ENCODE measurements at regions not wholly inside any gene's neighbourhood (a gene's known extent, or its start where the extent isn't known, plus 50 kb on each side); places are given as distances from the start of the nearest gene placed in this dataset.

DNA sequence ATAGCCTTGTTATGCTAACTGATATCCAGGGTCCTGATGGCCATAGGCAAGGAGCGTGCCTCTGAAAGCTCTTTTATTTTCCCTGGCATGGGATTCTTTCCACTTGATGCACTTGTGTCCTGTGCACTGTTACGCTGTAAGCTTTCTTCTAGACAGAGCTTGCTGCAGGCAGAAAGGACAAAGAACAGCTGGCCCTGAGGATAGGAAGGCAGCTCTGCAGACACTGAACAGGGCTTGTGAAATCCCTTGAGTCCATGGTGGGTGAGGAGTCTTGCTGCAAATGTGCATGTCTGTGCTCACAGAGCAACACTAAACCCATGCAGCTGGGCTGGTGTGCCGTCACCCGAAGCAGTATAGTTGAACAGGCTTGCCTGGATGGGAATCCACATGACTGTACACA is 126.6 kb downstream of the AKAP11 start:
- TF ChIP-seq, protein P1, sequence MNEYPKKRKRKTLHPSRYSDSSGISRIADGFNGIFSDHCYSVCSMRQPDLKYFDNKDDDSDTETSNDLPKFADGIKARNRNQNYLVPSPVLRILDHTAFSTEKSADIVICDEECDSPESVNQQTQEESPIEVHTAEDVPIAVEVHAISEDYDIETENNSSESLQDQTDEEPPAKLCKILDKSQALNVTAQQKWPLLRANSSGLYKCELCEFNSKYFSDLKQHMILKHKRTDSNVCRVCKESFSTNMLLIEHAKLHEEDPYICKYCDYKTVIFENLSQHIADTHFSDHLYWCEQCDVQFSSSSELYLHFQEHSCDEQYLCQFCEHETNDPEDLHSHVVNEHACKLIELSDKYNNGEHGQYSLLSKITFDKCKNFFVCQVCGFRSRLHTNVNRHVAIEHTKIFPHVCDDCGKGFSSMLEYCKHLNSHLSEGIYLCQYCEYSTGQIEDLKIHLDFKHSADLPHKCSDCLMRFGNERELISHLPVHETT (tag by site-specific recombination; IDR thresholded peaks at IDR 0.05) = no peak
- TF ChIP-seq ZNF335 (tag by site-specific recombination; conservative IDR thresholded peaks at IDR 0.05) (no peak), ZNF585B (tag by site-specific recombination; IDR thresholded peaks at IDR 0.05) (no peak), ZNF76 (tag by site-specific recombination; IDR thresholded peaks at IDR 0.05; ENCODE audit: borderline replicate concordance, low read depth) (no peak)
- TF ChIP-seq, protein P2, sequence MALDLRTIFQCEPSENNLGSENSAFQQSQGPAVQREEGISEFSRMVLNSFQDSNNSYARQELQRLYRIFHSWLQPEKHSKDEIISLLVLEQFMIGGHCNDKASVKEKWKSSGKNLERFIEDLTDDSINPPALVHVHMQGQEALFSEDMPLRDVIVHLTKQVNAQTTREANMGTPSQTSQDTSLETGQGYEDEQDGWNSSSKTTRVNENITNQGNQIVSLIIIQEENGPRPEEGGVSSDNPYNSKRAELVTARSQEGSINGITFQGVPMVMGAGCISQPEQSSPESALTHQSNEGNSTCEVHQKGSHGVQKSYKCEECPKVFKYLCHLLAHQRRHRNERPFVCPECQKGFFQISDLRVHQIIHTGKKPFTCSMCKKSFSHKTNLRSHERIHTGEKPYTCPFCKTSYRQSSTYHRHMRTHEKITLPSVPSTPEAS (tag by site-specific recombination; IDR thresholded peaks at IDR 0.05) = no peak
- TF ChIP-seq, protein P3, sequence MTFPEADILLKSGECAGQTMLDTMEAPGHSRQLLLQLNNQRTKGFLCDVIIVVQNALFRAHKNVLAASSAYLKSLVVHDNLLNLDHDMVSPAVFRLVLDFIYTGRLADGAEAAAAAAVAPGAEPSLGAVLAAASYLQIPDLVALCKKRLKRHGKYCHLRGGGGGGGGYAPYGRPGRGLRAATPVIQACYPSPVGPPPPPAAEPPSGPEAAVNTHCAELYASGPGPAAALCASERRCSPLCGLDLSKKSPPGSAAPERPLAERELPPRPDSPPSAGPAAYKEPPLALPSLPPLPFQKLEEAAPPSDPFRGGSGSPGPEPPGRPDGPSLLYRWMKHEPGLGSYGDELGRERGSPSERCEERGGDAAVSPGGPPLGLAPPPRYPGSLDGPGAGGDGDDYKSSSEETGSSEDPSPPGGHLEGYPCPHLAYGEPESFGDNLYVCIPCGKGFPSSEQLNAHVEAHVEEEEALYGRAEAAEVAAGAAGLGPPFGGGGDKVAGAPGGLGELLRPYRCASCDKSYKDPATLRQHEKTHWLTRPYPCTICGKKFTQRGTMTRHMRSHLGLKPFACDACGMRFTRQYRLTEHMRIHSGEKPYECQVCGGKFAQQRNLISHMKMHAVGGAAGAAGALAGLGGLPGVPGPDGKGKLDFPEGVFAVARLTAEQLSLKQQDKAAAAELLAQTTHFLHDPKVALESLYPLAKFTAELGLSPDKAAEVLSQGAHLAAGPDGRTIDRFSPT (tag by site-specific recombination; IDR thresholded peaks at IDR 0.05) = no peak
- TF ChIP-seq, protein P4, sequence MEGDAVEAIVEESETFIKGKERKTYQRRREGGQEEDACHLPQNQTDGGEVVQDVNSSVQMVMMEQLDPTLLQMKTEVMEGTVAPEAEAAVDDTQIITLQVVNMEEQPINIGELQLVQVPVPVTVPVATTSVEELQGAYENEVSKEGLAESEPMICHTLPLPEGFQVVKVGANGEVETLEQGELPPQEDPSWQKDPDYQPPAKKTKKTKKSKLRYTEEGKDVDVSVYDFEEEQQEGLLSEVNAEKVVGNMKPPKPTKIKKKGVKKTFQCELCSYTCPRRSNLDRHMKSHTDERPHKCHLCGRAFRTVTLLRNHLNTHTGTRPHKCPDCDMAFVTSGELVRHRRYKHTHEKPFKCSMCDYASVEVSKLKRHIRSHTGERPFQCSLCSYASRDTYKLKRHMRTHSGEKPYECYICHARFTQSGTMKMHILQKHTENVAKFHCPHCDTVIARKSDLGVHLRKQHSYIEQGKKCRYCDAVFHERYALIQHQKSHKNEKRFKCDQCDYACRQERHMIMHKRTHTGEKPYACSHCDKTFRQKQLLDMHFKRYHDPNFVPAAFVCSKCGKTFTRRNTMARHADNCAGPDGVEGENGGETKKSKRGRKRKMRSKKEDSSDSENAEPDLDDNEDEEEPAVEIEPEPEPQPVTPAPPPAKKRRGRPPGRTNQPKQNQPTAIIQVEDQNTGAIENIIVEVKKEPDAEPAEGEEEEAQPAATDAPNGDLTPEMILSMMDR (tag by site-specific recombination; IDR thresholded peaks at IDR 0.05) = no peak
- TF ChIP-seq, protein P5, sequence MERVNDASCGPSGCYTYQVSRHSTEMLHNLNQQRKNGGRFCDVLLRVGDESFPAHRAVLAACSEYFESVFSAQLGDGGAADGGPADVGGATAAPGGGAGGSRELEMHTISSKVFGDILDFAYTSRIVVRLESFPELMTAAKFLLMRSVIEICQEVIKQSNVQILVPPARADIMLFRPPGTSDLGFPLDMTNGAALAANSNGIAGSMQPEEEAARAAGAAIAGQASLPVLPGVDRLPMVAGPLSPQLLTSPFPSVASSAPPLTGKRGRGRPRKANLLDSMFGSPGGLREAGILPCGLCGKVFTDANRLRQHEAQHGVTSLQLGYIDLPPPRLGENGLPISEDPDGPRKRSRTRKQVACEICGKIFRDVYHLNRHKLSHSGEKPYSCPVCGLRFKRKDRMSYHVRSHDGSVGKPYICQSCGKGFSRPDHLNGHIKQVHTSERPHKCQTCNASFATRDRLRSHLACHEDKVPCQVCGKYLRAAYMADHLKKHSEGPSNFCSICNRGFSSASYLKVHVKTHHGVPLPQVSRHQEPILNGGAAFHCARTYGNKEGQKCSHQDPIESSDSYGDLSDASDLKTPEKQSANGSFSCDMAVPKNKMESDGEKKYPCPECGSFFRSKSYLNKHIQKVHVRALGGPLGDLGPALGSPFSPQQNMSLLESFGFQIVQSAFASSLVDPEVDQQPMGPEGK (tag by site-specific recombination; IDR thresholded peaks at IDR 0.05) = no peak
- TF ChIP-seq, protein P6, sequence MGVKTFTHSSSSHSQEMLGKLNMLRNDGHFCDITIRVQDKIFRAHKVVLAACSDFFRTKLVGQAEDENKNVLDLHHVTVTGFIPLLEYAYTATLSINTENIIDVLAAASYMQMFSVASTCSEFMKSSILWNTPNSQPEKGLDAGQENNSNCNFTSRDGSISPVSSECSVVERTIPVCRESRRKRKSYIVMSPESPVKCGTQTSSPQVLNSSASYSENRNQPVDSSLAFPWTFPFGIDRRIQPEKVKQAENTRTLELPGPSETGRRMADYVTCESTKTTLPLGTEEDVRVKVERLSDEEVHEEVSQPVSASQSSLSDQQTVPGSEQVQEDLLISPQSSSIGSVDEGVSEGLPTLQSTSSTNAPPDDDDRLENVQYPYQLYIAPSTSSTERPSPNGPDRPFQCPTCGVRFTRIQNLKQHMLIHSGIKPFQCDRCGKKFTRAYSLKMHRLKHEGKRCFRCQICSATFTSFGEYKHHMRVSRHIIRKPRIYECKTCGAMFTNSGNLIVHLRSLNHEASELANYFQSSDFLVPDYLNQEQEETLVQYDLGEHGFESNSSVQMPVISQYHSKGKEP (tag by site-specific recombination; IDR thresholded peaks at IDR 0.05) = no peak

Measured in HEK293 (cell line).